ENCODE measurements at regions not wholly inside any gene's neighbourhood (a gene's known extent, or its start where the extent isn't known, plus 50 kb on each side); places are given as distances from the start of the nearest gene placed in this dataset.

DNA sequence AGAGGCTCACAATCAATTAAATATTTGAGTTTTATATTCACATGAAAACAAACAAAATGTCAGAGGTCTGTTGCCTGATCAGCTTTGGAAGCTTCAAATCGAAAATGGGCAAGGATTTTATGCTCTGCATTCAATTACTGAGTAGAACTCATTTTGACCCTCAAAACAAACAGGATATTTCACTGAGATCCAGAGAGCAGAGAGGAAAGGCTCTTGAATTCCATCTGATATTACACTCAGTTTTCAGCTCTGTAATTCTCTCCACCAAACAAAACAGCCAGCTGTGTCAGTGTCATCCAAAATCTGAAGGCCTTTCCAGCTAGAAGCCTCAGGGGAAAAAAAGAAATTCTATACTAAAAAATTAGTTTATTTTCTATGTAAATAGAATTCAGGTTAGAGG lies 128.6 kb upstream of the FLRT2 start:
- TF ChIP-seq, protein P1, sequence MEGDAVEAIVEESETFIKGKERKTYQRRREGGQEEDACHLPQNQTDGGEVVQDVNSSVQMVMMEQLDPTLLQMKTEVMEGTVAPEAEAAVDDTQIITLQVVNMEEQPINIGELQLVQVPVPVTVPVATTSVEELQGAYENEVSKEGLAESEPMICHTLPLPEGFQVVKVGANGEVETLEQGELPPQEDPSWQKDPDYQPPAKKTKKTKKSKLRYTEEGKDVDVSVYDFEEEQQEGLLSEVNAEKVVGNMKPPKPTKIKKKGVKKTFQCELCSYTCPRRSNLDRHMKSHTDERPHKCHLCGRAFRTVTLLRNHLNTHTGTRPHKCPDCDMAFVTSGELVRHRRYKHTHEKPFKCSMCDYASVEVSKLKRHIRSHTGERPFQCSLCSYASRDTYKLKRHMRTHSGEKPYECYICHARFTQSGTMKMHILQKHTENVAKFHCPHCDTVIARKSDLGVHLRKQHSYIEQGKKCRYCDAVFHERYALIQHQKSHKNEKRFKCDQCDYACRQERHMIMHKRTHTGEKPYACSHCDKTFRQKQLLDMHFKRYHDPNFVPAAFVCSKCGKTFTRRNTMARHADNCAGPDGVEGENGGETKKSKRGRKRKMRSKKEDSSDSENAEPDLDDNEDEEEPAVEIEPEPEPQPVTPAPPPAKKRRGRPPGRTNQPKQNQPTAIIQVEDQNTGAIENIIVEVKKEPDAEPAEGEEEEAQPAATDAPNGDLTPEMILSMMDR (IDR thresholded peaks at IDR 0.05), result no peak
- TF ChIP-seq POLR2A (IDR thresholded peaks at IDR 0.05), result no peak
